ENCODE measurements at regions not wholly inside any gene's neighbourhood (a gene's known extent, or its start where the extent isn't known, plus 50 kb on each side); places are given as distances from the start of the nearest gene placed in this dataset.

- H3K36me3 Mint-ChIP-seq (ENCODE audit: insufficient read depth), result no peaks in the 10 kb centered on the region
- no peaks in the 10 kb centered on the region for H3K9me3 Mint-ChIP-seq (ENCODE audit: low read depth)
- H3K4me1 Mint-ChIP-seq (ENCODE audit: low read depth), result peaks cover 12% of the 10 kb centered on the region
- no peak overlapping the region for H3K27ac Mint-ChIP-seq
- no peak for DNase-seq (ENCODE audit: low spot score, unreplicated experiment)
- H3K4me3 Mint-ChIP-seq (ENCODE audit: low read depth), result no peak overlapping the region
- TF ChIP-seq CTCF (IDR thresholded peaks at IDR 0.05; ENCODE audit: unreplicated experiment), result no peak
- H3K27me3 Mint-ChIP-seq, result peaks cover 3% of the 10 kb centered on the region
Observed at GRCh38 chr3:168990134-168990533, 673.4 kb downstream of the MECOM start.

GRCh38 chr3:168989396-168989795 is 674.1 kb downstream of the MECOM start:
- Mint-ChIP-seq H3K27ac (no peak overlapping the region), H3K4me3 (ENCODE audit: low read depth) (no peak overlapping the region), H3K27me3 (peaks cover 3% of the 10 kb centered on the region), H3K4me1 (ENCODE audit: low read depth) (peaks cover 10% of the 10 kb centered on the region), H3K9me3 (ENCODE audit: low read depth) (peaks cover 3% of the 10 kb centered on the region), H3K36me3 (ENCODE audit: insufficient read depth) (no peaks in the 10 kb centered on the region)
- TF ChIP-seq CTCF (IDR thresholded peaks at IDR 0.05; ENCODE audit: unreplicated experiment), result no peak
- no peak for DNase-seq (ENCODE audit: low spot score, unreplicated experiment)

- H3K27ac Mint-ChIP-seq, result no peak overlapping the region
- peaks cover 5% of the 10 kb centered on the region for H3K9me3 Mint-ChIP-seq (ENCODE audit: low read depth)
- H3K4me1 Mint-ChIP-seq (ENCODE audit: low read depth), result peaks cover 10% of the 10 kb centered on the region
- no peaks in the 10 kb centered on the region for H3K36me3 Mint-ChIP-seq (ENCODE audit: insufficient read depth)
- no peak for DNase-seq (ENCODE audit: low spot score, unreplicated experiment)
- no peak for TF ChIP-seq CTCF (IDR thresholded peaks at IDR 0.05; ENCODE audit: unreplicated experiment)
- H3K4me3 Mint-ChIP-seq (ENCODE audit: low read depth), result no peak overlapping the region
- H3K27me3 Mint-ChIP-seq, result peaks cover 3% of the 10 kb centered on the region
Observed at GRCh38 chr3:168988853-168989252, 674.7 kb downstream of the MECOM start.

GRCh38 chr3:168984872-168985271 is 678.6 kb downstream of the MECOM start:
- Mint-ChIP-seq H3K27me3 (no peaks in the 10 kb centered on the region), H3K36me3 (ENCODE audit: insufficient read depth) (no peaks in the 10 kb centered on the region), H3K9me3 (ENCODE audit: low read depth) (peaks cover 5% of the 10 kb centered on the region), H3K4me1 (ENCODE audit: low read depth) (peaks cover 7% of the 10 kb centered on the region), H3K4me3 (ENCODE audit: low read depth) (no peak overlapping the region), H3K27ac (no peak overlapping the region)
- TF ChIP-seq CTCF (IDR thresholded peaks at IDR 0.05; ENCODE audit: unreplicated experiment), result no peak
- no peak for DNase-seq (ENCODE audit: low spot score, unreplicated experiment)

GRCh38 chr3:168983046-168983445 is 680.5 kb downstream of the MECOM start:
- no peak for DNase-seq (ENCODE audit: low spot score, unreplicated experiment)
- no peak overlapping the region for H3K4me3 Mint-ChIP-seq (ENCODE audit: low read depth)
- peaks cover 4% of the 10 kb centered on the region for H3K4me1 Mint-ChIP-seq (ENCODE audit: low read depth)
- no peaks in the 10 kb centered on the region for H3K36me3 Mint-ChIP-seq (ENCODE audit: insufficient read depth)
- no peaks in the 10 kb centered on the region for H3K27me3 Mint-ChIP-seq
- TF ChIP-seq CTCF (IDR thresholded peaks at IDR 0.05; ENCODE audit: unreplicated experiment), result no peak
- H3K27ac Mint-ChIP-seq, result no peak overlapping the region
- H3K9me3 Mint-ChIP-seq (ENCODE audit: low read depth), result peaks cover 5% of the 10 kb centered on the region

Data from progenitor cell of endocrine pancreas (in vitro differentiated cells).